ENCODE measurements at regions not wholly inside any gene's neighbourhood (a gene's known extent, or its start where the extent isn't known, plus 50 kb on each side); places are given as distances from the start of the nearest gene placed in this dataset.

DNA sequence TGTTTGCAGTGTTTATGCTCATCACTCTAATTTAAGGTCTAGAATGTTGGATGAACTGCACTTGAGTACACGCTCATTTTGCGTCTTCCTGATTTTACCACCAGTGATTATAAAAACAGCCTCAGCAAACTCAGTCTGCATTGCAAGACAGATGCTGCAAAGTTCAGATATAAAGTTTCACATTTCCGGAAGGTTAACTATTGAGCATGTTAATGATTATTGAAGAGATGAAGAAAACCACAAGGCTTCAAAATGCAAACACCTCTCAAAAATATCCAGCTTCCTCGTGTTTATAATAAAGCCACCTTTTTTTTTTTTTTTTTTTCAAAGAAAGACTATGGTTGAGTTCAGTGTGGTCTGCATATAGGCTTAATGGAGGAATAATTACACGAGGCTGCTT, 92.1 kb upstream of the BMP4 start:
- H3K4me1 ChIP-seq (ENCODE audit: control insufficient read depth in 1 of 2, insufficient read depth in 1 of 2, low read depth in 1 of 2, low read length in 1 of 2), result no peaks in the 10 kb centered on the region
- TF ChIP-seq, protein P1, sequence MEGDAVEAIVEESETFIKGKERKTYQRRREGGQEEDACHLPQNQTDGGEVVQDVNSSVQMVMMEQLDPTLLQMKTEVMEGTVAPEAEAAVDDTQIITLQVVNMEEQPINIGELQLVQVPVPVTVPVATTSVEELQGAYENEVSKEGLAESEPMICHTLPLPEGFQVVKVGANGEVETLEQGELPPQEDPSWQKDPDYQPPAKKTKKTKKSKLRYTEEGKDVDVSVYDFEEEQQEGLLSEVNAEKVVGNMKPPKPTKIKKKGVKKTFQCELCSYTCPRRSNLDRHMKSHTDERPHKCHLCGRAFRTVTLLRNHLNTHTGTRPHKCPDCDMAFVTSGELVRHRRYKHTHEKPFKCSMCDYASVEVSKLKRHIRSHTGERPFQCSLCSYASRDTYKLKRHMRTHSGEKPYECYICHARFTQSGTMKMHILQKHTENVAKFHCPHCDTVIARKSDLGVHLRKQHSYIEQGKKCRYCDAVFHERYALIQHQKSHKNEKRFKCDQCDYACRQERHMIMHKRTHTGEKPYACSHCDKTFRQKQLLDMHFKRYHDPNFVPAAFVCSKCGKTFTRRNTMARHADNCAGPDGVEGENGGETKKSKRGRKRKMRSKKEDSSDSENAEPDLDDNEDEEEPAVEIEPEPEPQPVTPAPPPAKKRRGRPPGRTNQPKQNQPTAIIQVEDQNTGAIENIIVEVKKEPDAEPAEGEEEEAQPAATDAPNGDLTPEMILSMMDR (IDR thresholded peaks at IDR 0.05), result no peak
- no peaks in the 10 kb centered on the region for H3K27me3 ChIP-seq
- H3K27ac ChIP-seq, result no peak overlapping the region
- H3K4me3 ChIP-seq (ENCODE audit: low read depth in 1 of 2, low read length in 1 of 2), result no peak overlapping the region
- H3K36me3 ChIP-seq, result no peaks in the 10 kb centered on the region
- H3K9me3 ChIP-seq, result no peaks in the 10 kb centered on the region

DNA sequence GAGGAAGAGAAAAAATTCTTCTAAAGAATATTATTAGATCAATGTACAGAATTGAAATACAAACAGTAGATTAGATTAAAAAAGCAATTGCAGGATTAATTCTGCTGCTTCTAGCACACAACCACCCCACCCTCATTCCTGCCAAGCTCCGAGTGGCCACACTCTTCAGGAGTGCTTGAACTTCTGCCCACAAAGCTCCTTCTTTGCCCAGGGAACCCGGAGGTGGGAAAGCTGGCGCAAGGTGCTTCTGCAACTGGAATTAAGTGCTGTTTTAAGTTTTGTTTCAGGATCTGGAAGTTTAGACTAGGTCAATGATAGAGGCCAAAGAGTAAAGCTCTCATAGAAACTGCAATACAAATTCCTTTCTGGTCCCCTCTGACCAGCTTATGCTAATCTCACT, 94.1 kb upstream of the BMP4 start:
- Histone ChIP-seq H3K9me3 (no peaks in the 10 kb centered on the region), H3K27me3 (no peaks in the 10 kb centered on the region), H3K4me3 (ENCODE audit: low read depth in 1 of 2, low read length in 1 of 2) (no peak overlapping the region), H3K36me3 (no peaks in the 10 kb centered on the region), H3K27ac (no peak overlapping the region), H3K4me1 (ENCODE audit: control insufficient read depth in 1 of 2, insufficient read depth in 1 of 2, low read depth in 1 of 2, low read length in 1 of 2) (no peaks in the 10 kb centered on the region)
- TF ChIP-seq, protein P1 (IDR thresholded peaks at IDR 0.05), result no peak

DNA sequence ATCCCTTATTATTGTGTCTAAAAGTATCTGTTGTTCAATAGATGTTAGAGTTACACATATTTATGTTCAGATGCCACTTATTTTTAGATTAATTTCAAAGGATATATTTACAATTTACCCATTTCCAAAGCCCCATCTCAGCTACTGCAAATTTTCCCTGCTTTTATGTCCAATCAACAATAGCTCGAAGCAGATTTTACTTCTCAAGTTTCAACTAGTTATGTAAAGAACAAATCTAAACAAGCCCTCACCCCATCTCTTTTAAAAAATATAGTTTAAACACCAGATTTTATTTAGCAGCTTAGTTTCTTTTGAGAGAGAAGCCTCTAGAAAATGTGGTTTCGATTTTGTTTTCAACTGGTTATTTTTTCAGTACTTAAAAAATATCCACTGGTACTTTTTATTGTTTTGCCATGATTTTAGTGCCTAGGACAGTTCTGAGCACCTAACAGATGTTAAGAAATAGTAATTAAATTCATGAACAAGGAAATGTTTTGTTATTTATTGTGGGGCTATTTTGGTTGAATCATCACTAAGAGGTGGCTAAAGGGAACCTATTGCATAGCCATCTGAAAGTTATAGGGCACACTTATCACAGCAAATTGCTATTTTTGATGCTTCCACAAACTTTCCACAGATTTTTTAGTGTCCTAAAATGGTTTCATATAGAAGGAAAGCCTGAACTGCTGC, 96.2 kb upstream of the BMP4 start:
- H3K27ac ChIP-seq, result no peak overlapping the region
- H3K36me3 ChIP-seq, result no peaks in the 10 kb centered on the region
- no peaks in the 10 kb centered on the region for H3K9me3 ChIP-seq
- H3K4me3 ChIP-seq (ENCODE audit: low read depth in 1 of 2, low read length in 1 of 2), result no peak overlapping the region
- TF ChIP-seq, protein P1 (IDR thresholded peaks at IDR 0.05), result no peak
- no peaks in the 10 kb centered on the region for H3K4me1 ChIP-seq (ENCODE audit: control insufficient read depth in 1 of 2, insufficient read depth in 1 of 2, low read depth in 1 of 2, low read length in 1 of 2)
- H3K27me3 ChIP-seq, result no peaks in the 10 kb centered on the region

DNA sequence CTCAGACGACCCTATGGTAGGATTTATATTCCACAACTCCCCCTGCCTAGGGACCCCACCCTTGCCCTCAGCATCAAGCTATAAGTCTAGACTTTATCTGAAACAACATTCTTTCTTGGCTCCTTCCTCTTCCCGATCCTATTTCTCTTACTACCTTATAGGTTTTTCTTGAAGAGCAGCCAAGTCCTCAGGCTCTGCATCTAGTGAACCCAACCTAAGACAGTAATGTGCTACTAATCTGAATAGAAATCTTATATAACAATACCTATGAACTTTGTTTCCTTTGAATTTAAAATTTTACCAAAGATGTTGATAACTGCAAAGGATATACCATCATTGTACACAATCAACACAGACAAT, 96.7 kb upstream of the BMP4 start:
- TF ChIP-seq, protein P1 (IDR thresholded peaks at IDR 0.05), result no peak
- H3K4me3 ChIP-seq (ENCODE audit: low read depth in 1 of 2, low read length in 1 of 2), result no peak overlapping the region
- H3K27me3 ChIP-seq, result no peaks in the 10 kb centered on the region
- no peak overlapping the region for H3K27ac ChIP-seq
- no peaks in the 10 kb centered on the region for H3K36me3 ChIP-seq
- no peaks in the 10 kb centered on the region for H3K4me1 ChIP-seq (ENCODE audit: control insufficient read depth in 1 of 2, insufficient read depth in 1 of 2, low read depth in 1 of 2, low read length in 1 of 2)
- H3K9me3 ChIP-seq, result no peaks in the 10 kb centered on the region

DNA sequence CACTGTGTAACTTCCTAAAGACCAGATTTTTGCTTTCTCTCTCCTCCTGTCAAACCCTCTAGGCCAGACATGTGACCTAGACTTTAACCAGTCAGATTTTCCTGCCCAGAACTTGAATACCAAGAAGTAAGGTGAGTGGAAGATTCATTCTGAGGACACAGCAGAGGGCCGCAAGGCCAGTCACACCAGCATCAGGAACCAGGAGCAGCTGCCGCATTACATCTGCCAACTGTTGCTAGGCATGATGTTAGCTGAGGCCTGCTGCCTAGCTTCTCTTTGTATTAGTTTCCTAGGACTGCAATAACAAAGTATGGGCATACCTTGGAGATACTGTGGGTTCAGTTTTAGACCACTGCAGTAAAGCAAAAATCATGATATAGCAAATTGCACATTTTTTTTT, 101.9 kb upstream of the BMP4 start:
- H3K4me3 ChIP-seq (ENCODE audit: low read depth in 1 of 2, low read length in 1 of 2), result no peak overlapping the region
- H3K36me3 ChIP-seq, result no peaks in the 10 kb centered on the region
- no peak overlapping the region for H3K27ac ChIP-seq
- TF ChIP-seq, protein P1 (IDR thresholded peaks at IDR 0.05), result no peak
- H3K27me3 ChIP-seq, result no peaks in the 10 kb centered on the region
- H3K9me3 ChIP-seq, result no peaks in the 10 kb centered on the region
- H3K4me1 ChIP-seq (ENCODE audit: control insufficient read depth in 1 of 2, insufficient read depth in 1 of 2, low read depth in 1 of 2, low read length in 1 of 2), result no peaks in the 10 kb centered on the region
